CD4-positive, alpha-beta memory T cell (primary cell): ENCODE measurements at regions not wholly inside any gene's neighbourhood (a gene's known extent, or its start where the extent isn't known, plus 50 kb on each side); places are given as distances from the start of the nearest gene placed in this dataset.

Experiments used
- CTCF ChIA-PET: fragments of 350-600 bp; sonication (Branson Sonifier 250); formaldehyde crosslinking; loops from one replicate; lab custom pipeline; 2021; ENCODE audit warnings: inconsistent platforms; ENCODE audit not compliant: partially characterized antibody; lab: Charles Lee
- POLR2A ChIA-PET: fragments of 350-600 bp; sonication (Branson Sonifier 250); formaldehyde crosslinking; loops from one replicate; lab custom pipeline; 2021; ENCODE audit not compliant: partially characterized antibody; lab: Charles Lee
- DNase-seq, 5 donors: peaks; one replicate each; pipeline versions ENCODE4 v3.0.0 to v3.0.0-alpha.2; 2020 to 2022; ENCODE audit warnings: mixed read lengths in 1 of 5
- H3K27ac ChIP-seq: one replicate; pipeline ENCODE4 v1.7.0; 2013; ENCODE audit warnings: low read depth, low read length
- H3K27me3 ChIP-seq: 2 replicates; pipeline ENCODE4 v1.7.0; 2013; ENCODE audit warnings: mild to moderate bottlenecking, low read length, moderate library complexity; ENCODE audit not compliant: insufficient read depth
- H3K36me3 ChIP-seq: 2 replicates; pipeline ENCODE4 v1.7.0; 2013; ENCODE audit warnings: mild to moderate bottlenecking, low read length, moderate library complexity; ENCODE audit not compliant: insufficient read depth
- H3K4me1 ChIP-seq: 2 replicates; pipeline ENCODE4 v1.7.0; 2013; ENCODE audit warnings: mild to moderate bottlenecking, low read length, moderate library complexity; ENCODE audit not compliant: insufficient read depth
- H3K4me3 ChIP-seq, 2 donors: one replicate each; pipeline ENCODE4 v1.7.0; 2013; ENCODE audit warnings: low read length in 2 of 2, mild to moderate bottlenecking in 1 of 2
- H3K9me3 ChIP-seq, 2 donors: one replicate each; pipeline ENCODE4 v1.7.0; 2013; ENCODE audit warnings: low read length in 2 of 2, control low read depth in 1 of 2; ENCODE audit not compliant: control insufficient read depth in 1 of 2
- H3K27ac Mint-ChIP-seq, 7 donors: one replicate each; pipeline ENCODE4 v1.8.0; 2020 to 2021; ENCODE audit warnings: mixed read lengths in 7 of 7, mild to moderate bottlenecking in 6 of 7, inconsistent platforms in 3 of 7, moderate library complexity in 3 of 7
- H3K27me3 Mint-ChIP-seq, 2 donors: one replicate each; pipeline ENCODE4 v1.8.0; 2020 to 2021; ENCODE audit warnings: mixed read lengths in 2 of 2
- H3K36me3 Mint-ChIP-seq, 2 donors: one replicate each; pipeline ENCODE4 v1.8.0; 2020 to 2021; ENCODE audit warnings: mixed read lengths in 2 of 2, inconsistent platforms in 1 of 2, mild to moderate bottlenecking in 1 of 2
- H3K4me1 Mint-ChIP-seq, 4 donors: one replicate each; pipeline ENCODE4 v1.8.0; 2020 to 2021; ENCODE audit warnings: mixed read lengths in 4 of 4, mild to moderate bottlenecking in 1 of 4
- H3K4me3 Mint-ChIP-seq, 8 donors: one replicate each; pipeline ENCODE4 v1.8.0; 2020 to 2021; ENCODE audit warnings: mixed read lengths in 8 of 8, mild to moderate bottlenecking in 7 of 8, moderate library complexity in 6 of 8, inconsistent platforms in 3 of 8
- H3K9me3 Mint-ChIP-seq, 8 donors: one replicate each; pipeline ENCODE4 v1.8.0; 2020 to 2021; ENCODE audit warnings: mixed read lengths in 8 of 8, mild to moderate bottlenecking in 5 of 8, inconsistent platforms in 3 of 8, moderate library complexity in 1 of 8
- intact Hi-C: fragments of 100-400 bp; cut with micrococcal nuclease; formaldehyde crosslinking; loops from one replicate; pipeline ENCODE4 v1.15.1; 2023

GRCh38 chr3:80244390-80244789 is 476.6 kb upstream of the ROBO1 start:
- Histone ChIP-seq H3K27ac (no peak overlapping the region), H3K4me3 (no peak overlapping the region), H3K9me3 (peaks cover 0 to 4% of the 10 kb centered on the region in 2 donors), H3K4me1 (no peaks in the 10 kb centered on the region), H3K27me3 (no peaks in the 10 kb centered on the region), H3K36me3 (no peaks in the 10 kb centered on the region)
- H3K36me3 Mint-ChIP-seq = no peaks in the 10 kb centered on the region
- H3K27ac Mint-ChIP-seq = no peak overlapping the region
- CTCF ChIA-PET = no interaction called here
- no peak for DNase-seq
- intact Hi-C loops = no loop called here
- H3K9me3 Mint-ChIP-seq = peaks cover 0 to 45% (median 14%) of the 10 kb centered on the region in 8 donors
- no peaks in the 10 kb centered on the region for H3K4me1 Mint-ChIP-seq
- POLR2A ChIA-PET = no interaction called here
- H3K27me3 Mint-ChIP-seq = no peaks in the 10 kb centered on the region
- H3K4me3 Mint-ChIP-seq = no peak overlapping the region

DNA sequence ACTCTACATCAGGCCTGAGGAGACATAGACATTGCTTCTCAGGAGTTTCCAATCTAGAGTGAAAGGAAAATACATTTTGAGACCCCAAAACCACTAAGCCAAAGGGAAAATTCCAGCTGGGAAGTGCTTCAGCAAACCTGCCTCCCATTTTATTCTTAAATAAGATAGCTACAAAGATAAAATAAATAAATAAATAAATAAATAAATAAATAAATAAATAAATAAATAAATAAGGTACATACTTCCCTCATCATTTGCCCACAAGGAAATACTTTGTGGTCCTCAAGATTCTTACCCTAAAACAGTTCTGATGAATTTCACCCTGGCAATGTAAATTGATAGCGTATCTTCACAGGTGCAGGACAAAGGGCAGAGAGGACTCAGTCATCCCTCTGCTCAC is 474.0 kb upstream of the ROBO1 start:
- POLR2A ChIA-PET = no interaction called here
- CTCF ChIA-PET = no interaction called here
- Mint-ChIP-seq H3K4me1 (no peaks in the 10 kb centered on the region), H3K27ac (no peak overlapping the region), H3K27me3 (no peaks in the 10 kb centered on the region), H3K36me3 (no peaks in the 10 kb centered on the region), H3K9me3 (peaks cover 0 to 27% (median 8%) of the 10 kb centered on the region in 8 donors), H3K4me3 (no peak overlapping the region)
- DNase-seq = no peak
- H3K27me3 ChIP-seq = no peaks in the 10 kb centered on the region
- H3K4me1 ChIP-seq = no peaks in the 10 kb centered on the region
- no peak overlapping the region for H3K27ac ChIP-seq
- intact Hi-C loops = no loop called here
- no peaks in the 10 kb centered on the region for H3K36me3 ChIP-seq
- no peak overlapping the region for H3K4me3 ChIP-seq
- peaks cover 0 to 4% of the 10 kb centered on the region in 2 donors for H3K9me3 ChIP-seq

DNA sequence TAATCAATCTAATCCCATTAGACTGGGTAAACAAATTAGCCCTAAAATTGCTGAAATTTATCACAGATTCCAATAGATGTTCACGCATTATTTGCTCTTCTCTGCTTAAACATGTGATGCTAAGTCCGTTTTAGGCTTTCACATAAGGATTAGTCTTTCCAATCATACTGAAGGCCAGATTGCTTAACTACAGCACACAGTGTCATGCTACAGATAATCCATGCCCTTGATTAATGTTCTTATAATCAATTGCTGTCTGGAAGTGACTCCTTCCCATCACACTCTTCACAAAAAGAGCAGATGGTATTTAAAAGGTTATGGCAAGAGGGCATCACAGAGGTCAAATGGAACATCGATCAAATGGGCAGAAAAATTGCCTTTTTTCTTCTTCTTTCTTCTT is 471.5 kb upstream of the ROBO1 start:
- Histone ChIP-seq H3K4me3 (no peak overlapping the region), H3K4me1 (no peaks in the 10 kb centered on the region), H3K36me3 (no peaks in the 10 kb centered on the region), H3K27me3 (no peaks in the 10 kb centered on the region), H3K27ac (no peak overlapping the region), H3K9me3 (no peaks in the 10 kb centered on the region)
- intact Hi-C loops = no loop called here
- Mint-ChIP-seq H3K4me1 (no peaks in the 10 kb centered on the region), H3K27ac (no peak overlapping the region), H3K4me3 (no peak overlapping the region), H3K27me3 (no peaks in the 10 kb centered on the region), H3K36me3 (no peaks in the 10 kb centered on the region), H3K9me3 (peaks cover 2 to 25% (median 6%) of the 10 kb centered on the region in 8 donors)
- ChIA-PET POLR2A (no interaction called here), CTCF (no interaction called here)
- no peak for DNase-seq

DNA sequence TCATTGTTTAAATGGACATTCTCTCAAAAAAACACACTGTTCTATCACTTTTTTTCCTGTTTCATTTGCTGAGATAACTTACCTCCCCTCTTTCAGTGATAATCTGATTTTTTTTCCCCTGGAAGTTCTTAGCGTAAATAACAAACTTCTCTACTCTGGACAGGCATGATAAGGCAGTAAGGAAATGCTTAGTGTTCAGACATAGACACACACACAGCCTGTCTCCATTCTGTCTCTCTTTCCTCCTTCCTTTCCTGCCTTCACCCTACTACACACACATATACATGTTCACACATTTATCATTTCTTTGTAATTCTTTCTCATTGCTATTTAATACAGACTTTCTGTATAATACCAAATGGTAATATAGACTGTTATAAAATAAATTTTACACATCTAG is 470.8 kb upstream of the ROBO1 start:
- no peak overlapping the region for H3K4me3 Mint-ChIP-seq
- intact Hi-C loops = no loop called here

GRCh38 chr3:80238152-80238551 is 470.4 kb upstream of the ROBO1 start:
- Mint-ChIP-seq H3K4me3 (no peak overlapping the region), H3K27me3 (no peaks in the 10 kb centered on the region), H3K4me1 (no peaks in the 10 kb centered on the region), H3K9me3 (peaks cover 0 to 25% (median 6%) of the 10 kb centered on the region in 8 donors), H3K27ac (no peak overlapping the region), H3K36me3 (no peaks in the 10 kb centered on the region)
- Histone ChIP-seq H3K4me3 (no peak overlapping the region), H3K9me3 (no peaks in the 10 kb centered on the region), H3K36me3 (no peaks in the 10 kb centered on the region), H3K27me3 (no peaks in the 10 kb centered on the region), H3K27ac (no peak overlapping the region), H3K4me1 (no peaks in the 10 kb centered on the region)
- DNase-seq = no peak
- ChIA-PET POLR2A (no interaction called here), CTCF (no interaction called here)
- intact Hi-C loops = no loop called here

More for the DNA sequence above, 470.8 kb upstream of the ROBO1 start:
- ChIA-PET POLR2A (no interaction called here), CTCF (no interaction called here)
- Mint-ChIP-seq H3K4me1 (no peaks in the 10 kb centered on the region), H3K36me3 (no peaks in the 10 kb centered on the region), H3K27me3 (no peaks in the 10 kb centered on the region), H3K27ac (no peak overlapping the region), H3K9me3 (peaks cover 0 to 25% (median 6%) of the 10 kb centered on the region in 8 donors)
- Histone ChIP-seq H3K4me3 (no peak overlapping the region), H3K4me1 (no peaks in the 10 kb centered on the region), H3K27ac (no peak overlapping the region), H3K9me3 (no peaks in the 10 kb centered on the region), H3K27me3 (no peaks in the 10 kb centered on the region), H3K36me3 (no peaks in the 10 kb centered on the region)
- DNase-seq = no peak

DNA sequence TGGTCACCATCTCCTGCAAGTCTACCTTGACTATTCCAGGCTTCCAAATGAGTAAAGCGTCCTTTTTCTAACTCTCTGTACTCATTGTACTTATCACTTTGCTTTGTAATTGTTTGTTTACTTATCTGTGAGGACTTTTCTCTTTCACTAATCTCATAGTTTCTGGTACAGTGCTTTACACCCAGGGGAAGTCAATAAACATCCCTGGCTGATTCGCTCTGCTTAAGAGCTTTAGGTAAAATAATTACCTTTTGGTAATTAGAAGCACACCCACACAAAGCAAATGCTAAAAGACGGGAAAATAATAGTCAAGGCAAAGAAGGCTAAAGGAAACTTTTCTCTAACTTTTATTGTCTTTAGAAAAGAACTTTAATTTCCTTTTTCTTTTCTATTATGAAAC is 466.9 kb upstream of the ROBO1 start:
- H3K27ac Mint-ChIP-seq = no peak overlapping the region

DNA sequence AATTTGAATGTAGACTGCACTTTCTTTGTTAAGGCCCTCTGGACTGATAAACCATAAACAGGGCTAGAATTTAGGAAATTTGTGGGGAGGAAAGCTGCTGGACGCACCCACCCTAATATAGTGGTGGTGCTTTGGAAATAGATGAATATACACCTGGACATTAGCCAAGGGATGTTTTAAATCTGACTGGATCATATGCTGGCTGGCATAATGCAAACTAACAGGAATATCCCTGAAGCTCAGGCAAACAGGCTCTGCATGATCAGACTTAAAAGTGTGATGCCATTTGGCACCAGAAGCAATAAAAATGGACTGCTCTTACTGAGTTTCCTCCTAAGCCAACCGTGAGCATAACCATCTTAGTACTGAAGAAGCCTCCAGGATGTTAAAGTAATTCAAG is 465.8 kb upstream of the ROBO1 start:
- ChIA-PET POLR2A (no interaction called here), CTCF (no interaction called here)
- no peaks in the 10 kb centered on the region for H3K27me3 ChIP-seq
- no peak overlapping the region for H3K4me3 ChIP-seq
- no peaks in the 10 kb centered on the region for H3K4me1 ChIP-seq
- no peak overlapping the region for H3K27ac Mint-ChIP-seq
- intact Hi-C loops = no loop called here
- no peak for DNase-seq
- no peak overlapping the region for H3K27ac ChIP-seq
- no peaks in the 10 kb centered on the region for H3K27me3 Mint-ChIP-seq
- H3K4me3 Mint-ChIP-seq = no peak overlapping the region
- H3K36me3 ChIP-seq = no peaks in the 10 kb centered on the region
- peaks cover 0 to 21% (median 4%) of the 10 kb centered on the region in 8 donors for H3K9me3 Mint-ChIP-seq
- no peaks in the 10 kb centered on the region for H3K9me3 ChIP-seq
- H3K36me3 Mint-ChIP-seq = no peaks in the 10 kb centered on the region
- H3K4me1 Mint-ChIP-seq = no peaks in the 10 kb centered on the region

More for the DNA sequence above, 466.9 kb upstream of the ROBO1 start:
- no peaks in the 10 kb centered on the region for H3K36me3 Mint-ChIP-seq
- intact Hi-C loops = no loop called here
- H3K4me3 ChIP-seq = no peak overlapping the region
- H3K27me3 Mint-ChIP-seq = no peaks in the 10 kb centered on the region
- H3K4me3 Mint-ChIP-seq = no peak overlapping the region
- H3K4me1 Mint-ChIP-seq = no peaks in the 10 kb centered on the region
- no peaks in the 10 kb centered on the region for H3K36me3 ChIP-seq
- H3K9me3 Mint-ChIP-seq = peaks cover 0 to 21% (median 5%) of the 10 kb centered on the region in 8 donors
- H3K27ac ChIP-seq = no peak overlapping the region
- DNase-seq = no peak
- CTCF ChIA-PET = no interaction called here
- POLR2A ChIA-PET = no interaction called here
- H3K4me1 ChIP-seq = no peaks in the 10 kb centered on the region
- no peaks in the 10 kb centered on the region for H3K9me3 ChIP-seq
- no peaks in the 10 kb centered on the region for H3K27me3 ChIP-seq

DNA sequence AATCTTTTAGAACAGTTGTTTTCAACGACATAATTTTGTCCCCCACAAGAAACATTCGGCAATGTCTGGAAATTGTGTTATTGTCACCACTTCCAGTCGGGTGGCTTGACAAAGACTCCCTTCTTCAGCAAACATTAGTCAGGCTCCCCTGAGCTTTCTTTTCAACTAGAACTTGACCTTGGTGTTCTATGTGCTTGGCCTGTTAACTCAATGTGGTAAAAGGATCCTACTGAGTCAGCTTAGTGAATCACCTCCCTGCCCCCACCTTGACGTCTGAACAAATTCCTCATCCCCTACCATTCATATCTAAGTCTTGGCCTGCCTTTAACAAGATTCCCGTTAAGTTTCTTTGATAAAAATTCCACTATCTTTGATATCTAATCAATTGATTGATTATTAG is 465.0 kb upstream of the ROBO1 start:
- no peaks in the 10 kb centered on the region for H3K4me1 Mint-ChIP-seq
- H3K4me1 ChIP-seq = no peaks in the 10 kb centered on the region
- H3K36me3 ChIP-seq = no peaks in the 10 kb centered on the region
- POLR2A ChIA-PET = no interaction called here
- intact Hi-C loops = no loop called here
- CTCF ChIA-PET = no interaction called here
- H3K27ac Mint-ChIP-seq = no peak overlapping the region
- peaks cover 0 to 21% (median 4%) of the 10 kb centered on the region in 8 donors for H3K9me3 Mint-ChIP-seq
- no peaks in the 10 kb centered on the region for H3K9me3 ChIP-seq
- H3K36me3 Mint-ChIP-seq = no peaks in the 10 kb centered on the region
- H3K27ac ChIP-seq = no peak overlapping the region
- H3K4me3 ChIP-seq = no peak overlapping the region
- no peaks in the 10 kb centered on the region for H3K27me3 Mint-ChIP-seq
- no peaks in the 10 kb centered on the region for H3K27me3 ChIP-seq
- no peak for DNase-seq
- no peak overlapping the region for H3K4me3 Mint-ChIP-seq
